Neural progenitor cell (in vitro differentiated cells): ENCODE measurements at regions not wholly inside any gene's neighbourhood (a gene's known extent, or its start where the extent isn't known, plus 50 kb on each side); places are given as distances from the start of the nearest gene placed in this dataset.

ENCODE experiments used
- CTCF ChIP-seq: fragments of 200-600 bp; sonication (generic); IDR thresholded peaks from 2 replicates; pipeline ENCODE4 v1.5.1; 2017; ENCODE audit warnings: antibody characterized with exemption, mild to moderate bottlenecking
- EZH2 ChIP-seq: fragments of 200-600 bp; sonication (generic); IDR thresholded peaks from 2 replicates; pipeline ENCODE4 v1.6.1; 2017; ENCODE audit warnings: antibody characterized with exemption, mild to moderate bottlenecking, moderate library complexity

- TF ChIP-seq CTCF = no peak
- no peak for TF ChIP-seq EZH2
Measured at GRCh38 chr13:99898421-99898820, 73.1 kb downstream of the ZIC5 start.
